ENCODE measurements at regions not wholly inside any gene's neighbourhood (a gene's known extent, or its start where the extent isn't known, plus 50 kb on each side); places are given as distances from the start of the nearest gene placed in this dataset.

GRCh38 chr6:134560019-134560418, 242.1 kb upstream of the SGK1 start:
- ChIA-PET CTCF (no interaction called here), POLR2A (no interaction called here)
- no peak for TF ChIP-seq ZC3H11A (IDR thresholded peaks at IDR 0.05)
- TF ChIP-seq ATOH8 (CRISPR knock-in tag; IDR thresholded peaks at IDR 0.05; ENCODE audit: low read depth): no peak
- no peak for TF ChIP-seq RCOR1 (IDR thresholded peaks at IDR 0.05; ENCODE audit: low read depth, low read length)
- TF ChIP-seq KDM5A (IDR thresholded peaks at IDR 0.05): no peak
- TF ChIP-seq MYC (IDR thresholded peaks at IDR 0.05; ENCODE audit: borderline replicate concordance, low read length): no peak
- no peak for TF ChIP-seq CHD4 (IDR thresholded peaks at IDR 0.05; ENCODE audit: borderline replicate concordance)
- TF ChIP-seq SMC3 (IDR thresholded peaks at IDR 0.05): no peak
- TF ChIP-seq SREBF2 (IDR thresholded peaks at IDR 0.05): no peak
- TF ChIP-seq HMGXB4 (CRISPR knock-in tag; IDR thresholded peaks at IDR 0.05; ENCODE audit: borderline replicate concordance): no peak
- Histone ChIP-seq H3K4me1 (no peaks in the 10 kb centered on the region), H3K4me2 (no peak overlapping the region), H3K4me3 (no peak overlapping the region), H3K9me3 (peaks cover 3% of the 10 kb centered on the region; the same call in 1 of the 3 replicates), H3K27ac (no peak overlapping the region)
- DNase-seq (ENCODE audit: low read depth in 1 of 2, low spot score in 1 of 2): no peak
- no peak for ATAC-seq
- FAIRE-seq: no peak

GRCh38 chr6:134557509-134557908, 239.6 kb upstream of the SGK1 start:
- FAIRE-seq: no peak
- ATAC-seq: no peak
- CTCF ChIA-PET: interaction anchor here (0.7 kb wide), 1 partner anchor 379 kb away, joined by 3 read pairs; no protein-coding TSS in a partner anchor

GRCh38 chr6:134555672-134556071, 237.8 kb upstream of the SGK1 start:
- no peak for FAIRE-seq
- CTCF ChIA-PET: no interaction called here
- no peak overlapping the region for H3K4me2 ChIP-seq
- peaks cover 10% of the 10 kb centered on the region for H3K4me1 ChIP-seq
- no peak overlapping the region for H3K27ac ChIP-seq
- H3K9me3 ChIP-seq: peaks cover 3% of the 10 kb centered on the region; the same call in 2 of the 3 replicates
- H3K4me3 ChIP-seq: no peak overlapping the region
- no peak for DNase-seq (ENCODE audit: low read depth in 1 of 2, low spot score in 1 of 2)
- TF ChIP-seq TP53 (CRISPR knock-in tag; IDR thresholded peaks at IDR 0.05) (no peak), ESRRA (IDR thresholded peaks at IDR 0.05; ENCODE audit: borderline replicate concordance, low read length) (no peak), ZNF302 (CRISPR knock-in tag; IDR thresholded peaks at IDR 0.05) (no peak), GATA3 (IDR thresholded peaks at IDR 0.05; ENCODE audit: borderline replicate concordance) (no peak)
- WGBS (ENCODE audit: missing lambda C conversion rate): 48% methylated on average over 1 of the region's 1 CpG
- POLR2A ChIA-PET: no interaction called here
- ATAC-seq: no peak

More at GRCh38 chr6:134557509-134557908, 239.6 kb upstream of the SGK1 start:
- POLR2A ChIA-PET: no interaction called here
- DNase-seq (ENCODE audit: low read depth in 1 of 2, low spot score in 1 of 2): no peak
- TF ChIP-seq CEBPB (IDR thresholded peaks at IDR 0.05): no peak
- no peak for TF ChIP-seq BHLHE40 (IDR thresholded peaks at IDR 0.05; ENCODE audit: low read depth, low read length)
- no peak for TF ChIP-seq JUNB (IDR thresholded peaks at IDR 0.05)
- TF ChIP-seq GATA3 (IDR thresholded peaks at IDR 0.05; ENCODE audit: borderline replicate concordance): no peak
- no peak for TF ChIP-seq USF2 (IDR thresholded peaks at IDR 0.05)
- no peak for TF ChIP-seq RARB (CRISPR knock-in tag; IDR thresholded peaks at IDR 0.05)
- WGBS (ENCODE audit: missing lambda C conversion rate): 90% methylated on average over 1 of the region's 1 CpG
- Histone ChIP-seq H3K4me1 (no peaks in the 10 kb centered on the region), H3K4me2 (no peak overlapping the region), H3K9me3 (peaks cover 3% of the 10 kb centered on the region; the same call in 2 of the 3 replicates), H3K27ac (no peak overlapping the region), H3K4me3 (no peak overlapping the region)

- ChIA-PET POLR2A (no interaction called here), CTCF (no interaction called here)
- Histone ChIP-seq H3K9me3 (peaks cover 3% of the 10 kb centered on the region; the same call in 2 of the 3 replicates), H3K4me1 (peaks cover 19% of the 10 kb centered on the region), H3K4me3 (no peak overlapping the region), H3K4me2 (no peak overlapping the region), H3K27ac (no peak overlapping the region)
- no peak for ATAC-seq
- FAIRE-seq: no peak
- DNase-seq (ENCODE audit: low read depth in 1 of 2, low spot score in 1 of 2): no peak
- 93% methylated on average over 3 of the region's 3 CpGs for WGBS (ENCODE audit: missing lambda C conversion rate)
- TF ChIP-seq FOSB (CRISPR knock-in tag; IDR thresholded peaks at IDR 0.05): no peak
- no peak for TF ChIP-seq ZNF302 (CRISPR knock-in tag; IDR thresholded peaks at IDR 0.05)
- no peak for TF ChIP-seq TFCP2L1 (CRISPR knock-in tag; IDR thresholded peaks at IDR 0.05)
- no peak for TF ChIP-seq ESRRA (IDR thresholded peaks at IDR 0.05; ENCODE audit: borderline replicate concordance, low read length)
- TF ChIP-seq RAD21 (conservative IDR thresholded peaks at IDR 0.05 in 1 of 2, IDR thresholded peaks at IDR 0.05 in 1 of 2): no peak
- no peak for TF ChIP-seq HMGXB4 (CRISPR knock-in tag; IDR thresholded peaks at IDR 0.05; ENCODE audit: borderline replicate concordance)
- no peak for TF ChIP-seq HEYL (CRISPR knock-in tag; IDR thresholded peaks at IDR 0.05)
- no peak for TF ChIP-seq BCL3 (IDR thresholded peaks at IDR 0.05)
- TF ChIP-seq PBX3 (IDR thresholded peaks at IDR 0.05): no peak
- no peak for TF ChIP-seq TP53 (CRISPR knock-in tag; IDR thresholded peaks at IDR 0.05)
Measured at GRCh38 chr6:134553936-134554335, 236.0 kb upstream of the SGK1 start.
